ENCODE measurements at regions not wholly inside any gene's neighbourhood (a gene's known extent, or its start where the extent isn't known, plus 50 kb on each side); places are given as distances from the start of the nearest gene placed in this dataset.

- TF ChIP-seq POLR2A (IDR thresholded peaks at IDR 0.05; ENCODE audit: low read depth, low read length): no peak
- FAIRE-seq (no peak), DNase-seq (ENCODE audit: insufficient read length, low spot score) (no peak)
These were observed 239.4 kb upstream of the SPRED2 start for GRCh38 chr2:65671670-65672242.

- DNase-seq (ENCODE audit: insufficient read length, low spot score): no peak
- FAIRE-seq: no peak
- TF ChIP-seq POLR2A (IDR thresholded peaks at IDR 0.05; ENCODE audit: low read depth, low read length): no peak
These were observed 237.2 kb upstream of the SPRED2 start for GRCh38 chr2:65669574-65669973.

- no peak for FAIRE-seq
- no peak for TF ChIP-seq POLR2A (IDR thresholded peaks at IDR 0.05; ENCODE audit: low read depth, low read length)
- no peak for DNase-seq (ENCODE audit: insufficient read length, low spot score)
These were observed 236.3 kb upstream of the SPRED2 start for GRCh38 chr2:65668744-65669143.

- no peak for FAIRE-seq
- no peak for TF ChIP-seq POLR2A (IDR thresholded peaks at IDR 0.05; ENCODE audit: low read depth, low read length)
- DNase-seq (ENCODE audit: insufficient read length, low spot score): peak; percentile 49
These were observed 233.8 kb upstream of the SPRED2 start for GRCh38 chr2:65666156-65666725.

GRCh38 chr2:65664931-65665330 lies 232.5 kb upstream of the SPRED2 start:
- FAIRE-seq (no peak), DNase-seq (ENCODE audit: insufficient read length, low spot score) (no peak)
- TF ChIP-seq POLR2A (IDR thresholded peaks at IDR 0.05; ENCODE audit: low read depth, low read length): no peak

- no peak for DNase-seq (ENCODE audit: insufficient read length, low spot score)
- no peak for TF ChIP-seq POLR2A (IDR thresholded peaks at IDR 0.05; ENCODE audit: low read depth, low read length)
- no peak for FAIRE-seq
These were observed 231.5 kb upstream of the SPRED2 start for GRCh38 chr2:65663831-65664407.

GRCh38 chr2:65662654-65663432 lies 230.4 kb upstream of the SPRED2 start:
- no peak for FAIRE-seq

GRCh38 chr2:65661980-65662653 lies 229.7 kb upstream of the SPRED2 start:
- peak; percentile 19 for DNase-seq (ENCODE audit: insufficient read length, low spot score)
- TF ChIP-seq POLR2A (IDR thresholded peaks at IDR 0.05; ENCODE audit: low read depth, low read length): no peak
- FAIRE-seq: no peak

More at GRCh38 chr2:65662654-65663432, 230.4 kb upstream of the SPRED2 start:
- TF ChIP-seq POLR2A (IDR thresholded peaks at IDR 0.05; ENCODE audit: low read depth, low read length): no peak
- peak; percentile 35 for DNase-seq (ENCODE audit: insufficient read length, low spot score)

GRCh38 chr2:65660340-65660739 lies 227.9 kb upstream of the SPRED2 start:
- no peak for TF ChIP-seq POLR2A (IDR thresholded peaks at IDR 0.05; ENCODE audit: low read depth, low read length)
- DNase-seq (ENCODE audit: insufficient read length, low spot score): no peak
- FAIRE-seq: no peak

GRCh38 chr2:65658881-65659280 lies 226.5 kb upstream of the SPRED2 start:
- FAIRE-seq (no peak), DNase-seq (ENCODE audit: insufficient read length, low spot score) (no peak)

GRCh38 chr2:65658266-65658665 lies 225.9 kb upstream of the SPRED2 start:
- FAIRE-seq: no peak
- no peak for TF ChIP-seq POLR2A (IDR thresholded peaks at IDR 0.05; ENCODE audit: low read depth, low read length)
- DNase-seq (ENCODE audit: insufficient read length, low spot score): no peak

More at GRCh38 chr2:65658881-65659280, 226.5 kb upstream of the SPRED2 start:
- TF ChIP-seq POLR2A (IDR thresholded peaks at IDR 0.05; ENCODE audit: low read depth, low read length): no peak

GRCh38 chr2:65656160-65656718 lies 223.8 kb upstream of the SPRED2 start:
- FAIRE-seq (no peak), DNase-seq (ENCODE audit: insufficient read length, low spot score) (no peak)
- TF ChIP-seq POLR2A (IDR thresholded peaks at IDR 0.05; ENCODE audit: low read depth, low read length): no peak

- DNase-seq (ENCODE audit: insufficient read length, low spot score) (no peak), FAIRE-seq (no peak)
- no peak for TF ChIP-seq POLR2A (IDR thresholded peaks at IDR 0.05; ENCODE audit: low read depth, low read length)
These were observed 222.6 kb upstream of the SPRED2 start for GRCh38 chr2:65655000-65655399.

- DNase-seq (ENCODE audit: insufficient read length, low spot score) (no peak), FAIRE-seq (no peak)
- no peak for TF ChIP-seq POLR2A (IDR thresholded peaks at IDR 0.05; ENCODE audit: low read depth, low read length)
These were observed 222.1 kb upstream of the SPRED2 start for GRCh38 chr2:65654496-65654895.
